ENCODE measurements at regions not wholly inside any gene's neighbourhood (a gene's known extent, or its start where the extent isn't known, plus 50 kb on each side); places are given as distances from the start of the nearest gene placed in this dataset.

GRCh38 chr20:17873410-17874270, 95.0 kb downstream of the SNX5 start:
- no peaks in the 10 kb centered on the region for H3K27me3 ChIP-seq (ENCODE audit: control insufficient read depth in 2 of 2, insufficient read depth in 2 of 2, low read length in 2 of 2)
- H3K9ac ChIP-seq (ENCODE audit: low read depth in 1 of 2, low read length in 2 of 2) = peak overlapping the region; percentile 71
- peaks cover 54 to 60% of the 10 kb centered on the region in 2 donors for H3K4me1 ChIP-seq (ENCODE audit: control insufficient read depth in 2 of 2, insufficient read depth in 2 of 2, low read length in 2 of 2)
- H3K9me3 ChIP-seq (ENCODE audit: control insufficient read depth in 2 of 2, low read length in 2 of 2) = no peaks in the 10 kb centered on the region
- peak overlapping the region; percentile 44 to 59 for H3K4me3 ChIP-seq (ENCODE audit: low read length in 2 of 2)
- H3K36me3 ChIP-seq (ENCODE audit: control insufficient read depth in 2 of 2, insufficient read depth in 2 of 2, low read length in 2 of 2) = no peaks in the 10 kb centered on the region
- H3K27ac ChIP-seq (ENCODE audit: low read depth in 2 of 2, low read length in 2 of 2) = peak overlapping the region; percentile 90 to 97

- H3K27me3 ChIP-seq (ENCODE audit: control insufficient read depth in 2 of 2, insufficient read depth in 2 of 2, low read length in 2 of 2) = no peaks in the 10 kb centered on the region
- no peaks in the 10 kb centered on the region for H3K36me3 ChIP-seq (ENCODE audit: control insufficient read depth in 2 of 2, insufficient read depth in 2 of 2, low read length in 2 of 2)
- peaks cover 48 to 53% of the 10 kb centered on the region in 2 donors for H3K4me1 ChIP-seq (ENCODE audit: control insufficient read depth in 2 of 2, insufficient read depth in 2 of 2, low read length in 2 of 2)
- H3K4me3 ChIP-seq (ENCODE audit: low read length in 2 of 2) = no peak overlapping the region
- H3K9ac ChIP-seq (ENCODE audit: low read depth in 1 of 2, low read length in 2 of 2) = peak overlapping the region; percentile 71
- H3K9me3 ChIP-seq (ENCODE audit: control insufficient read depth in 2 of 2, low read length in 2 of 2) = no peaks in the 10 kb centered on the region
- peak overlapping the region; percentile 90 to 97 for H3K27ac ChIP-seq (ENCODE audit: low read depth in 2 of 2, low read length in 2 of 2)
Observed at GRCh38 chr20:17872959-17873358, 95.6 kb downstream of the SNX5 start.

GRCh38 chr20:17872434-17872833, 96.2 kb downstream of the SNX5 start:
- peak overlapping the region in 1 of 2 donors; percentile 36 for H3K9ac ChIP-seq (ENCODE audit: low read depth in 1 of 2, low read length in 2 of 2)
- H3K27me3 ChIP-seq (ENCODE audit: control insufficient read depth in 2 of 2, insufficient read depth in 2 of 2, low read length in 2 of 2) = no peaks in the 10 kb centered on the region
- H3K4me3 ChIP-seq (ENCODE audit: low read length in 2 of 2) = no peak overlapping the region
- H3K4me1 ChIP-seq (ENCODE audit: control insufficient read depth in 2 of 2, insufficient read depth in 2 of 2, low read length in 2 of 2) = peaks cover 44 to 50% of the 10 kb centered on the region in 2 donors
- H3K36me3 ChIP-seq (ENCODE audit: control insufficient read depth in 2 of 2, insufficient read depth in 2 of 2, low read length in 2 of 2) = no peaks in the 10 kb centered on the region
- H3K27ac ChIP-seq (ENCODE audit: low read depth in 2 of 2, low read length in 2 of 2) = peak overlapping the region; percentile 90 to 97
- H3K9me3 ChIP-seq (ENCODE audit: control insufficient read depth in 2 of 2, low read length in 2 of 2) = no peaks in the 10 kb centered on the region

- H3K36me3 ChIP-seq (ENCODE audit: control insufficient read depth in 2 of 2, insufficient read depth in 2 of 2, low read length in 2 of 2) = no peaks in the 10 kb centered on the region
- peaks cover 41 to 47% of the 10 kb centered on the region in 2 donors for H3K4me1 ChIP-seq (ENCODE audit: control insufficient read depth in 2 of 2, insufficient read depth in 2 of 2, low read length in 2 of 2)
- peak overlapping the region in 1 of 2 donors; percentile 12 for H3K9ac ChIP-seq (ENCODE audit: low read depth in 1 of 2, low read length in 2 of 2)
- no peak overlapping the region for H3K4me3 ChIP-seq (ENCODE audit: low read length in 2 of 2)
- no peaks in the 10 kb centered on the region for H3K9me3 ChIP-seq (ENCODE audit: control insufficient read depth in 2 of 2, low read length in 2 of 2)
- H3K27me3 ChIP-seq (ENCODE audit: control insufficient read depth in 2 of 2, insufficient read depth in 2 of 2, low read length in 2 of 2) = no peaks in the 10 kb centered on the region
- H3K27ac ChIP-seq (ENCODE audit: low read depth in 2 of 2, low read length in 2 of 2) = peak overlapping the region; percentile 14 to 25
Observed at GRCh38 chr20:17871886-17872285, 96.7 kb downstream of the SNX5 start.

DNA sequence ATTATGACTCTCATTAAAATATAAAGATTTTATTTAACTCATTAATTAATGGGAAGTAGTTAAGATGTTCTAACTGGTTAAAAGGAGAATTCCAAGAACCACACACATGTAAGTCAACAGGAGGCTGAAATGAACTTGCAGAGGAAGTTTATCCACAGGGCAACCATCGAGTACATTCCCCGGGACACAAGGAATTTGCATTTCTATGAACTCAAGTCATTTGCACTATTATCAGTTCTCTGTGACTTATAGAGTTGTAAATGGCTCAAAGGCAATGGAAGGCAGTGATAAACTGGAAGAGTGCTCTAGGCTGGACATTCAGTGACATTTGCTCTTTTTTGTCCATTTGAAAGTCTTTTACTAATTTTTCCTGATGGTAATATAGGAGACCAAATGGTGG, 97.4 kb downstream of the SNX5 start:
- no peaks in the 10 kb centered on the region for H3K27me3 ChIP-seq (ENCODE audit: control insufficient read depth in 2 of 2, insufficient read depth in 2 of 2, low read length in 2 of 2)
- H3K36me3 ChIP-seq (ENCODE audit: control insufficient read depth in 2 of 2, insufficient read depth in 2 of 2, low read length in 2 of 2) = no peaks in the 10 kb centered on the region
- H3K4me3 ChIP-seq (ENCODE audit: low read length in 2 of 2) = no peak overlapping the region
- H3K9me3 ChIP-seq (ENCODE audit: control insufficient read depth in 2 of 2, low read length in 2 of 2) = no peaks in the 10 kb centered on the region
- H3K4me1 ChIP-seq (ENCODE audit: control insufficient read depth in 2 of 2, insufficient read depth in 2 of 2, low read length in 2 of 2) = peaks cover 34 to 40% of the 10 kb centered on the region in 2 donors
- no peak overlapping the region for H3K27ac ChIP-seq (ENCODE audit: low read depth in 2 of 2, low read length in 2 of 2)
- no peak overlapping the region for H3K9ac ChIP-seq (ENCODE audit: low read depth in 1 of 2, low read length in 2 of 2)

DNA sequence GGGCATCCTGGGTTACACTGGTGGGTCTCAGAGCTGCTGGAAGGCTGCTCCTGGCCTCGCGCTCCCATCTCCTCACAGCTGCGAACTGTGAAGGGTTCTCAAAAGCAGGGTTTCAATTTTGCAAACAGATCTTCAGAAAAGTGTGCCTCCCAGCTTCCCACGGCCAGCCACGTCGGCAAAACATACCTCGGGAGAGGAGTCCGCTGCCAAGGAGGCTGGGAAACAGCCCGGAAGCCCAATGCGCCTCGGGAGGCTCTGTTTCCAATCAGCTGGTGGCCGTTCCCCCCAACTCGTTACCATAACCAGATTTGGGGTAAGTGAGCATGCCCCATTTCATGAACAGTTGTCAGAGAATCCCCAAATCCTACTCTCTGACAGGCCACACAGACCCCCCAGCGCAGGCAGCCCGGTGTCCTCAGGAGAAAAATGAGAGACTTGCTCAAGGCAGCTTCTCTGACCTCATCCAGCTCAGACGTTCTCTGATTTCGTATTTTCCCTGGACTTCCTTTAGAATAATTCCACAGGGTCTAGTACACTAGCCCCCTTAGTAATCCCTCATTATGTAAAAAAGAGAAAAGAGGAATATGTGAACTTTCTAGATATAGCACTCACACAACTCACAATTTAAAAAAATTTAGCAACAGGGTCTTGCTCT, 98.4 kb downstream of the SNX5 start:
- Histone ChIP-seq H3K4me3 (ENCODE audit: low read length in 2 of 2) (no peak overlapping the region), H3K27ac (ENCODE audit: low read depth in 2 of 2, low read length in 2 of 2) (no peak overlapping the region), H3K9ac (ENCODE audit: low read depth in 1 of 2, low read length in 2 of 2) (no peak overlapping the region)

DNA sequence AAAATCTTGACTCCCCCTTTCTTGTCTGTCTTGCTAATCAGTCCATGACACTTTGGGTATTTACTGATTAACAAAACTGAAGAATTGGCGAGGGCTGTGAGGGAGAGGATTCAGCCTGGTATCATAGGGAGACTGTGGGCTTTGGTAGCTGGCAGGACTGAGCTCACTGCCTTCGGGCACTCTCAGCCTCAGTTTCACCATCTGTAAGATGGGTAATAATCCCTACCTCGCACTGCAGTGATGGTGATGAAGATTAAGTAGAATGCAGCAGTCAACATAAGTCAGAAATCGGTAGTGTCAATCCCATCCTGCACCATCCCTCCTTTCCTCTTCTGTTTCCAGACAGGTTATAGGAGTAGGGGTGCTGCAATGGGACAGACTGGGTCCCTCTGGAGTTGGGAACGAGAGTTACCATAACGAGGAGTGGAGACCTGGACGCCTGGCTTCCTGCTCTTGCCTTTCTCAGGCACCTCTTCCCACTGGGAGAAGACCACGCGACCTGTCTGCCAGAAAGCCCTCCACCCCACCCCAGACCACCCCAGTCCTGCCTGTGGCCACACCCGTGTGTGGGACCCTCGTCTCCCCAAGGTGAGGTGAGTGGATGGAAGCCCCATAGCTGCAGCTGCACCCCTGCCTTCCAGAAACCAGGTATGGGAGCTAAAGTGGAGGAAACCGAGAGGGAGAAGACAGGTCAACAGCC, 99.1 kb downstream of the SNX5 start:
- Histone ChIP-seq H3K27me3 (ENCODE audit: control insufficient read depth in 2 of 2, insufficient read depth in 2 of 2, low read length in 2 of 2) (no peaks in the 10 kb centered on the region), H3K4me1 (ENCODE audit: control insufficient read depth in 2 of 2, insufficient read depth in 2 of 2, low read length in 2 of 2) (peaks cover 19 to 23% of the 10 kb centered on the region in 2 donors), H3K4me3 (ENCODE audit: low read length in 2 of 2) (no peak overlapping the region), H3K9ac (ENCODE audit: low read depth in 1 of 2, low read length in 2 of 2) (no peak overlapping the region), H3K9me3 (ENCODE audit: control insufficient read depth in 2 of 2, low read length in 2 of 2) (no peaks in the 10 kb centered on the region), H3K36me3 (ENCODE audit: control insufficient read depth in 2 of 2, insufficient read depth in 2 of 2, low read length in 2 of 2) (no peaks in the 10 kb centered on the region), H3K27ac (ENCODE audit: low read depth in 2 of 2, low read length in 2 of 2) (no peak overlapping the region)

More for the DNA sequence above, 98.4 kb downstream of the SNX5 start:
- Histone ChIP-seq H3K4me1 (ENCODE audit: control insufficient read depth in 2 of 2, insufficient read depth in 2 of 2, low read length in 2 of 2) (peaks cover 26 to 30% of the 10 kb centered on the region in 2 donors), H3K27me3 (ENCODE audit: control insufficient read depth in 2 of 2, insufficient read depth in 2 of 2, low read length in 2 of 2) (no peaks in the 10 kb centered on the region), H3K9me3 (ENCODE audit: control insufficient read depth in 2 of 2, low read length in 2 of 2) (no peaks in the 10 kb centered on the region), H3K36me3 (ENCODE audit: control insufficient read depth in 2 of 2, insufficient read depth in 2 of 2, low read length in 2 of 2) (no peaks in the 10 kb centered on the region)

DNA sequence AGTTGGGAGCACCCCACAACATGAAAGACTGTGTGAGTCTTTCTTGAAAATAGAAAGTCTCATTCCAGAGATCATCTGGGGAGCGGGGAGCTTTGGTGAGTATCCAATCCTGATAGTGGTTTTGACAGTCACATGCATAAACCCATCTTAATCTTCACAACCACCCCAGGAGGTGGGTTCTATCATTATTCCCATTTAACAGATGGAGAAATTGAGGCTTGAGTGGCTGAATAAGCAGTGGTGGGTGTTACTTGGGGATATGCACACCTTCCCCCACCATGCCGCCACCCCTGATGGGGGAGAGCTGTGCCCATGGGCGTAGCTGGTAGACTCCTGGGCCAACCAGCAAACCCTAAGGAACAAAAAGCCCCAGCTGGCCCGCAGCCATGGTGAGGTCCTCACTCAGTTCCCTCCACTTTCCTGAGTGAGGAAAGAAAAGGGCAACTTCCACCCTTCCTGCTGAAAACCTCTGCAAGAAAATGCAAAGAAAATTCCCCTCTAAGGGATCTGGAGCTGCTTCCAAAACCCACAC, 99.8 kb downstream of the SNX5 start:
- H3K27ac ChIP-seq (ENCODE audit: low read depth in 2 of 2, low read length in 2 of 2) = no peak overlapping the region
- H3K27me3 ChIP-seq (ENCODE audit: control insufficient read depth in 2 of 2, insufficient read depth in 2 of 2, low read length in 2 of 2) = no peaks in the 10 kb centered on the region
- no peak overlapping the region for H3K9ac ChIP-seq (ENCODE audit: low read depth in 1 of 2, low read length in 2 of 2)
- no peak overlapping the region for H3K4me3 ChIP-seq (ENCODE audit: low read length in 2 of 2)
- H3K36me3 ChIP-seq (ENCODE audit: control insufficient read depth in 2 of 2, insufficient read depth in 2 of 2, low read length in 2 of 2) = no peaks in the 10 kb centered on the region
- peaks cover 19 to 20% of the 10 kb centered on the region in 2 donors for H3K4me1 ChIP-seq (ENCODE audit: control insufficient read depth in 2 of 2, insufficient read depth in 2 of 2, low read length in 2 of 2)
- H3K9me3 ChIP-seq (ENCODE audit: control insufficient read depth in 2 of 2, low read length in 2 of 2) = no peaks in the 10 kb centered on the region

DNA sequence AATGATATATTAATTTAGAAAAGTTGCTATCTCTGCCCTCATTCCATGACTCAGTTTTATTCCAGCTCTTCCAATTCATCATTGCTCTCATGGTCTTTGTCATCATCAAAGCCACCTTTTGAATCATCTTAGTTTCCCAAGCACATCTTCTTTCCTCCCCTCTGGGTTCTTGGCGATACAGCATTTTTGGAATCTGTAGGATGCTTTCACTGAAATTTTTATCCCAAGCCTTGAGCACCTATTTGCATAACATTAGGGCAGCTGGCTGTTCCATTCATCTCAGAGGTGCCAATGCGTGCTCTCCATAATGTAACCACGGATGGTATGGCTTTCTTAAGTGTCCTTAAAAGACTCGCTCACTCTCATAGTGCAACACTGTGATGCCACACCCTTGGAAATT, 100.4 kb downstream of the SNX5 start:
- no peak overlapping the region for H3K9ac ChIP-seq (ENCODE audit: low read depth in 1 of 2, low read length in 2 of 2)
- H3K27me3 ChIP-seq (ENCODE audit: control insufficient read depth in 2 of 2, insufficient read depth in 2 of 2, low read length in 2 of 2) = no peaks in the 10 kb centered on the region
- no peaks in the 10 kb centered on the region for H3K9me3 ChIP-seq (ENCODE audit: control insufficient read depth in 2 of 2, low read length in 2 of 2)
- H3K27ac ChIP-seq (ENCODE audit: low read depth in 2 of 2, low read length in 2 of 2) = no peak overlapping the region
- peaks cover 18 to 20% of the 10 kb centered on the region in 2 donors for H3K4me1 ChIP-seq (ENCODE audit: control insufficient read depth in 2 of 2, insufficient read depth in 2 of 2, low read length in 2 of 2)
- no peaks in the 10 kb centered on the region for H3K36me3 ChIP-seq (ENCODE audit: control insufficient read depth in 2 of 2, insufficient read depth in 2 of 2, low read length in 2 of 2)
- no peak overlapping the region for H3K4me3 ChIP-seq (ENCODE audit: low read length in 2 of 2)

All from mucosa of rectum (tissue), 2 donors.